COR-L47 (cell line): ENCODE measurements at regions not wholly inside any gene's neighbourhood (a gene's known extent, or its start where the extent isn't known, plus 50 kb on each side); places are given as distances from the start of the nearest gene placed in this dataset.

Experiments used
- DNase-seq: peaks from one replicate; lab custom pipeline; 2025; lab: John Stamatoyannopoulos, UW

- no peak for DNase-seq
Measured at GRCh38 chr17:55634702-55635101, 88.0 kb downstream of the TMEM100 start.

GRCh38 chr17:55632893-55633292 lies 89.8 kb downstream of the TMEM100 start:
- no peak for DNase-seq

GRCh38 chr17:55632236-55632635 lies 90.4 kb downstream of the TMEM100 start:
- DNase-seq = no peak

GRCh38 chr17:55629995-55630394 lies 92.7 kb downstream of the TMEM100 start:
- no peak for DNase-seq

- no peak for DNase-seq
Measured at GRCh38 chr17:55625521-55625920, 97.1 kb downstream of the TMEM100 start.

- DNase-seq = no peak
Measured at GRCh38 chr17:55624772-55625433, 97.8 kb downstream of the TMEM100 start.

- no peak for DNase-seq
Measured at GRCh38 chr17:55622547-55622946, 100.1 kb downstream of the TMEM100 start.

- no peak for DNase-seq
Measured at GRCh38 chr17:55620945-55621344, 101.7 kb downstream of the TMEM100 start.

GRCh38 chr17:55620023-55620422 lies 102.6 kb downstream of the TMEM100 start:
- no peak for DNase-seq

- no peak for DNase-seq
Measured at GRCh38 chr17:55617441-55617840, 105.2 kb downstream of the TMEM100 start.

- DNase-seq = no peak
Measured at GRCh38 chr17:55614061-55614460, 102.8 kb upstream of the SMIM36 start.

- DNase-seq = no peak
Measured at GRCh38 chr17:55612691-55613141, 101.5 kb upstream of the SMIM36 start.

- peak; percentile 11 for DNase-seq
Measured at GRCh38 chr17:55607731-55608341, 96.6 kb upstream of the SMIM36 start.

- DNase-seq = no peak
Measured at GRCh38 chr17:55606488-55606815, 95.2 kb upstream of the SMIM36 start.

GRCh38 chr17:55605705-55606487 lies 94.6 kb upstream of the SMIM36 start:
- no peak for DNase-seq

GRCh38 chr17:55601874-55602364 lies 90.7 kb upstream of the SMIM36 start:
- DNase-seq = peak; percentile 7

GRCh38 chr17:55598495-55598894 lies 87.2 kb upstream of the SMIM36 start:
- peak; percentile 1 for DNase-seq

GRCh38 chr17:55588446-55589242 lies 77.4 kb upstream of the SMIM36 start:
- DNase-seq = no peak

- no peak for DNase-seq
Measured at GRCh38 chr17:55587608-55588139, 76.4 kb upstream of the SMIM36 start.

GRCh38 chr17:55585629-55586028 lies 74.4 kb upstream of the SMIM36 start:
- DNase-seq = no peak

- DNase-seq = no peak
Measured at GRCh38 chr17:55584861-55585260, 73.6 kb upstream of the SMIM36 start.
